ENCODE measurements at regions not wholly inside any gene's neighbourhood (a gene's known extent, or its start where the extent isn't known, plus 50 kb on each side); places are given as distances from the start of the nearest gene placed in this dataset.

DNA sequence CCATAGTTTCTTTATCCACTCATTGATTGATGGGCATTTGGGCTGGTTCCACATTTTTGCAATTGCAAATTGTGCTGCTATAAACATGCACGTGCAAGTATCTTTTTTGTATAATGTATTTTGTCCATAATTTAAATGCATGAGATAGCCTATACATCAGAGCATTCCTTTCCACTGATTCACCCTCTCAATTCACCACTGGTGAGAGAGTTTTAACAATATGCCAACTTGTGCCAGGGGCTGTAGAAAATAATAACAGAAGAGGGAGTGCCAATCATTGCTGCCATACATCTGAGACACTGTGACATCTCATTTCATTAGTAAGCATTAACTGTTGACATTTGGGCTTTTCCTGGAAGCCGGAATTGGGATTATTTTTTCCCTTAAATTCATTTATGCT is 125.1 kb downstream of the RAP2A start:
- ChIA-PET POLR2A (no interaction called here), CTCF (no interaction called here)
- TF ChIP-seq, protein P1, sequence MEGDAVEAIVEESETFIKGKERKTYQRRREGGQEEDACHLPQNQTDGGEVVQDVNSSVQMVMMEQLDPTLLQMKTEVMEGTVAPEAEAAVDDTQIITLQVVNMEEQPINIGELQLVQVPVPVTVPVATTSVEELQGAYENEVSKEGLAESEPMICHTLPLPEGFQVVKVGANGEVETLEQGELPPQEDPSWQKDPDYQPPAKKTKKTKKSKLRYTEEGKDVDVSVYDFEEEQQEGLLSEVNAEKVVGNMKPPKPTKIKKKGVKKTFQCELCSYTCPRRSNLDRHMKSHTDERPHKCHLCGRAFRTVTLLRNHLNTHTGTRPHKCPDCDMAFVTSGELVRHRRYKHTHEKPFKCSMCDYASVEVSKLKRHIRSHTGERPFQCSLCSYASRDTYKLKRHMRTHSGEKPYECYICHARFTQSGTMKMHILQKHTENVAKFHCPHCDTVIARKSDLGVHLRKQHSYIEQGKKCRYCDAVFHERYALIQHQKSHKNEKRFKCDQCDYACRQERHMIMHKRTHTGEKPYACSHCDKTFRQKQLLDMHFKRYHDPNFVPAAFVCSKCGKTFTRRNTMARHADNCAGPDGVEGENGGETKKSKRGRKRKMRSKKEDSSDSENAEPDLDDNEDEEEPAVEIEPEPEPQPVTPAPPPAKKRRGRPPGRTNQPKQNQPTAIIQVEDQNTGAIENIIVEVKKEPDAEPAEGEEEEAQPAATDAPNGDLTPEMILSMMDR (IDR thresholded peaks at IDR 0.05; ENCODE audit: low read depth, low read length): no peak
- Histone ChIP-seq H3K27ac (ENCODE audit: low read depth, low read length) (no peak overlapping the region), H3K27me3 (ENCODE audit: control insufficient read depth, insufficient read depth, low read length) (no peaks in the 10 kb centered on the region), H3K9me3 (ENCODE audit: control insufficient read depth, insufficient read depth, low read length) (no peaks in the 10 kb centered on the region), H3K4me3 (ENCODE audit: low read depth, low read length) (no peak overlapping the region)
- no peak for DNase-seq (ENCODE audit: low read depth, low spot score)

DNA sequence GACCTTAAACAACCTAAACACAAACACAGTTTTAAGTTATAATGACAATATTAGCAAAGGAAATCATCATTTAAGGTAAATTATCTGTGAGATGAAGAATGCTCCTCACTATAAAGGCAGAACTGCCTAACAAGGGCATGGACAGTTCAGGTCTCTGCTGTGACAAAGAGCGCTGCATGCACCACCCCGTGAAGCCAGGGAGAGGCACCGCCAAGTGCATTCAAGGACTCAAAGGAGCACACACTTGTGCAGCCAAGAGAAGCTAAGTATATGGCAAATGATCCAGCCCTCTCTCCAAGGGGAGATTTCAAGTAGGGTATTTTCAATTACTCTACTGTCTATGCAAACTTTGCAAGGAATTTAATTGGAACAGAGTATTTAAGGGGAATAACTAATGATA is 126.0 kb downstream of the RAP2A start:
- no peak overlapping the region for H3K27ac ChIP-seq (ENCODE audit: low read depth, low read length)
- no peak overlapping the region for H3K4me3 ChIP-seq (ENCODE audit: low read depth, low read length)
- no peak for DNase-seq (ENCODE audit: low read depth, low spot score)
- no peaks in the 10 kb centered on the region for H3K27me3 ChIP-seq (ENCODE audit: control insufficient read depth, insufficient read depth, low read length)
- ChIA-PET POLR2A (no interaction called here), CTCF (no interaction called here)
- TF ChIP-seq, protein P1 (IDR thresholded peaks at IDR 0.05; ENCODE audit: low read depth, low read length): no peak
- H3K9me3 ChIP-seq (ENCODE audit: control insufficient read depth, insufficient read depth, low read length): no peaks in the 10 kb centered on the region

DNA sequence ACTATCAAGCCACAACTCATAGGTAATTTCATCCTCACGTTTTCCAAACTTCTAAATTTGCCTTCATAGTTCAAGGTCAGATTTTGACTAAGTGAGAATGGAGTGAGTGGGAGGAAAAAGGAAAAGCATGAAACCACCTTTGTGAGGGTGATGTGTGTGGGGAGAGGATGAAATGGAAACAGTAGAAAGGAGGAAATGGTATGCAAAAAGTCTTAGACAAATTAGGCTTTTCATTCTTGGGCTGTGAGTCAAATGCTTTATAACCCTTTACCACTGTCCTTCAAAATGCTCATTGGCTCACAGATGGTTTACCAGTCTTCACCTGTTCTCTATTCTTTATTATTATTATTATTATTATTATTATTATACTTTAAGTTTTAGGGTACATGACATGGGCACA is 127.2 kb downstream of the RAP2A start:
- POLR2A ChIA-PET: no interaction called here
- TF ChIP-seq, protein P1 (IDR thresholded peaks at IDR 0.05; ENCODE audit: low read depth, low read length): no peak
- Histone ChIP-seq H3K4me3 (ENCODE audit: low read depth, low read length) (no peak overlapping the region), H3K9me3 (ENCODE audit: control insufficient read depth, insufficient read depth, low read length) (no peaks in the 10 kb centered on the region), H3K27me3 (ENCODE audit: control insufficient read depth, insufficient read depth, low read length) (peaks cover 5% of the 10 kb centered on the region), H3K27ac (ENCODE audit: low read depth, low read length) (no peak overlapping the region)
- no peak for DNase-seq (ENCODE audit: low read depth, low spot score)
- CTCF ChIA-PET: no interaction called here

DNA sequence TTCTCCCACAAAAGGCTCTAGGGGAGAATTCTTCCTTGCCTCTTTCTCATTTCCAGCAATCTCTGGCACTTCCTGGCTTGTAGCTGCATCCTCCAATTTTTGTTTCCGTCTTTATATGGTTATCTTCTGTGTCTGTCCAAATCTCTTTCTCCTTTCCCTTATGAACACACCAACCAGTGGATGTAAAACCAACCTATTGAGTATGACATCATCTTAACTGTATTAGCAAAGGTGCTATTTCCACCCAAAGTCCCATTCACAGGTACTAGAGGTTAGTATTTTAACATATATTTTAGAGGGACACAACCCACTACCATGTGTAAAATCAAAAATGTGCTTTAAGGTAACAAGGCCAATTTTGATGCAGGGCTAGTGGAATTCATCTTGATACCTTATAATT is 129.0 kb downstream of the RAP2A start:
- H3K9me3 ChIP-seq (ENCODE audit: control insufficient read depth, insufficient read depth, low read length): no peaks in the 10 kb centered on the region
- no peak overlapping the region for H3K4me3 ChIP-seq (ENCODE audit: low read depth, low read length)
- TF ChIP-seq, protein P1 (IDR thresholded peaks at IDR 0.05; ENCODE audit: low read depth, low read length): no peak
- H3K27ac ChIP-seq (ENCODE audit: low read depth, low read length): no peak overlapping the region
- ChIA-PET POLR2A (no interaction called here), CTCF (no interaction called here)
- H3K27me3 ChIP-seq (ENCODE audit: control insufficient read depth, insufficient read depth, low read length): peaks cover 5% of the 10 kb centered on the region
- no peak for DNase-seq (ENCODE audit: low read depth, low spot score)

DNA sequence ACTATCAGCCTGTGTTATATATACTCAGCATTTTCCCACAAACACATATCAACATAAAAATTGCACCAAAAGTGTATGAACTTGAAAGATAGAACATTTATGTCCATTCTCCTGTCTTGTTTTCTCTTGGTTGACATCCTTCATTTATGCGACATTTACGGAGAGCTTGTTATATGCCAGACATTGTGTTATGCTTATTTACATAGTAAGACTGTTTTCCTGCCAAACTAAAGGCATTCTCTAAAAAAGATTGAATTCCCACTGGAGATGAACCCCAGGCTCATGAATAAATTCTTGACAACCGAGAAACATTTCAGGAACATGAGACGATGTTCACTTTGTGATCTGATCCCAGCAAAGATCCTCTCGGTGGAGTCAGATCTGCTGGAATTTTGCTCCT is 131.0 kb downstream of the RAP2A start:
- no peak for DNase-seq (ENCODE audit: low read depth, low spot score)
- ChIA-PET CTCF (no interaction called here), POLR2A (no interaction called here)
- Histone ChIP-seq H3K4me3 (ENCODE audit: low read depth, low read length) (no peak overlapping the region), H3K27me3 (ENCODE audit: control insufficient read depth, insufficient read depth, low read length) (peaks cover 9% of the 10 kb centered on the region), H3K9me3 (ENCODE audit: control insufficient read depth, insufficient read depth, low read length) (no peaks in the 10 kb centered on the region), H3K27ac (ENCODE audit: low read depth, low read length) (no peak overlapping the region)
- TF ChIP-seq, protein P1 (IDR thresholded peaks at IDR 0.05; ENCODE audit: low read depth, low read length): no peak

Measured in AG04450 (cell line).